Duodenal mucosa (tissue), 2 donors: ENCODE measurements at regions not wholly inside any gene's neighbourhood (a gene's known extent, or its start where the extent isn't known, plus 50 kb on each side); places are given as distances from the start of the nearest gene placed in this dataset.

ENCODE experiments used
- H3K27ac ChIP-seq: one replicate; pipeline ENCODE4 v1.7.0; 2013; ENCODE audit warnings: low read depth, low read length
- H3K27me3 ChIP-seq, 2 donors: one replicate each; pipeline ENCODE4 v1.7.0; 2013; ENCODE audit warnings: low read length in 2 of 2, control low read depth in 1 of 2; ENCODE audit not compliant: insufficient read depth in 2 of 2, control insufficient read depth in 1 of 2
- H3K36me3 ChIP-seq, 2 donors: one replicate each; pipeline ENCODE4 v1.7.0; 2013; ENCODE audit warnings: low read length in 2 of 2, control low read depth in 1 of 2; ENCODE audit not compliant: insufficient read depth in 2 of 2, control insufficient read depth in 1 of 2
- H3K4me1 ChIP-seq, 2 donors: one replicate each; pipeline ENCODE4 v1.7.0; 2013; ENCODE audit warnings: low read length in 2 of 2, control low read depth in 1 of 2; ENCODE audit not compliant: insufficient read depth in 2 of 2, control insufficient read depth in 1 of 2
- H3K4me3 ChIP-seq, 2 donors: one replicate each; pipeline ENCODE4 v1.7.0; 2013; ENCODE audit warnings: low read length in 2 of 2, low read depth in 1 of 2
- H3K9ac ChIP-seq, 2 donors: one replicate each; pipeline ENCODE4 v1.7.0; 2013; ENCODE audit warnings: low read length in 2 of 2, low read depth in 1 of 2
- H3K9me3 ChIP-seq, 2 donors: one replicate each; pipeline ENCODE4 v1.7.0; 2013; ENCODE audit warnings: low read length in 2 of 2, control low read depth in 1 of 2; ENCODE audit not compliant: control insufficient read depth in 1 of 2

DNA sequence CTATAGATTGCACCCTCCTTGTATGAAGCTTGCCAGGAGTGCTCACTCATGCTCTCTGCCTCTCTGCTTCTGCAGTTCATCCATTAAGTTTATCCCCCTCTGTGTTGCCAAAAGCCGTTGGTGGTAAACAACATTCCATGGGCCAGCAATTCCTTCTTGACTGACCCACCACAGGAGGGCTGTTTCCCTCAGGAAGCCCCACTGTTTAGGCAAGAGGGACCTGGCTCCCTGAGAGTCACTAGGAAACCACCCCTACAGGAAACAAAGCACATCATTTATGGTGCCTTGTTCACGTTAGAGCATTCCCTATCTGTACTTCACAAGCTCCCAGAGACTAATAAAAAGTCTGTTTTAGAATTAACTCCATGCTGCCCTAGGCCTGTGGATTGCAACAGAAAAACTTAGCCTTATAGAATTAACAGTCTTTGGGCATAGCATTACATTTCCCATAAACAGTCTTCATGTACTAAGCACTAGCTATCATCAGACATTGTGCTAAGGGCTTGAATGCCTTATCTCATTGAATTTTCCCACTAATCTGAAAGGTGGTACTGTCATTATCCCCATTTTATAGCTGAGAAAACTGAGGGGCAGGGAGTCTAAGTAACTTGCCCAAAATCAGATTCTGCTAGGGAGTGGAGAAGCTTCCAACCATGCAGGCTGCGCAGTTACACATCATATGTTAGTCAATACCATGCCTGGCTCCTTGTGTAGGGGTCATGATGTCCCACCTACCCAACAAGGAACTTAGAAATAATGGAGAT, 149.9 kb downstream of the SHQ1 start:
- H3K4me3 ChIP-seq: no peak overlapping the region
- no peaks in the 10 kb centered on the region for H3K36me3 ChIP-seq
- H3K9me3 ChIP-seq: no peaks in the 10 kb centered on the region
- no peaks in the 10 kb centered on the region for H3K27me3 ChIP-seq
- H3K9ac ChIP-seq: no peak overlapping the region
- no peak overlapping the region for H3K27ac ChIP-seq
- H3K4me1 ChIP-seq: no peaks in the 10 kb centered on the region

GRCh38 chr3:72697717-72698116, 150.5 kb downstream of the SHQ1 start:
- Histone ChIP-seq H3K9ac (no peak overlapping the region), H3K4me1 (no peaks in the 10 kb centered on the region)

DNA sequence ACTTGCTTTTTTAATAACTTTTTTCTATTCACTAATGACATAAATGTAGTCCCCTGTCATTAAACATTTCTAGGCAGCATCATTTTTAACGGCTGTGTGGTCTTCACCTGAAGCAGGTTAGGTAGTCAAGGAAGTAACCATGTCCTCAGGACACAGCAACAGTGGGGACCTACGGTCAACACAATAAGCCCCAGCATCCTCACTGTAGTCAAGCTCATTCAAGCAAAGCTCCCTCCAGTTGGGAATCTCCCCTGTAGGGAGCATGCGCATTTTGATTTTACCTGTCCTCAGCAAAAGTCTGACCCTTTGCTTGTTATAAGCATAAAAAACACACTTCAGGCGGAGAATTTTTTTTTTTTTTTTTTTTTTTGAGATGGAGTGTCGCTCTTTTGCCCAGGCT, 151.4 kb downstream of the SHQ1 start:
- H3K9me3 ChIP-seq: no peaks in the 10 kb centered on the region

More at GRCh38 chr3:72697717-72698116, 150.5 kb downstream of the SHQ1 start:
- Histone ChIP-seq H3K27me3 (no peaks in the 10 kb centered on the region), H3K4me3 (no peak overlapping the region), H3K9me3 (no peaks in the 10 kb centered on the region), H3K36me3 (no peaks in the 10 kb centered on the region), H3K27ac (no peak overlapping the region)

DNA sequence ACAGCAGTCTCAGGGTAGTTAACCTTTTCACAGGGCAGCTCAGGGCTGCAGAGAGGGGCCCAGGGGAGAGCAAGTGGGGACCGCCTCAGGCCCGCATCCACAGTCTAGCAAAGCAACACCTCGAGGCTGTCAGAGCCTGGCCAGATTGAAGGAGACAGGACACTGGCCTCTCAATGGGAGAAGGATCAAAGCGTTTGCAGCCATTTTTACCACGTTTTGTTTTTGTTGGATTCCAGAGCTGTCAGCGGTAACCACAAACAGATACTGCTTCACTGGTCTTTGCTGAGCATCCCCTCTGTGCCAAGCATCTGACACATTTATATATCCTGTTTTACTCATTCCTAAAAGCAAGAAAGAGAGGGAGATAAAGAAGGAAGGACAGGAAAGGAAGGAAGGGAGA, 153.8 kb downstream of the SHQ1 start:
- no peaks in the 10 kb centered on the region for H3K27me3 ChIP-seq
- no peaks in the 10 kb centered on the region for H3K36me3 ChIP-seq

More for the DNA sequence above, 151.4 kb downstream of the SHQ1 start:
- Histone ChIP-seq H3K4me3 (no peak overlapping the region), H3K9ac (no peak overlapping the region), H3K27me3 (no peaks in the 10 kb centered on the region), H3K27ac (no peak overlapping the region), H3K36me3 (no peaks in the 10 kb centered on the region), H3K4me1 (no peaks in the 10 kb centered on the region)

GRCh38 chr3:72692990-72693389, 155.3 kb downstream of the SHQ1 start:
- Histone ChIP-seq H3K4me1 (no peaks in the 10 kb centered on the region), H3K9me3 (no peaks in the 10 kb centered on the region)

More for the DNA sequence above, 153.8 kb downstream of the SHQ1 start:
- Histone ChIP-seq H3K27ac (no peak overlapping the region), H3K9ac (no peak overlapping the region), H3K9me3 (no peaks in the 10 kb centered on the region), H3K4me3 (no peak overlapping the region), H3K4me1 (no peaks in the 10 kb centered on the region)

DNA sequence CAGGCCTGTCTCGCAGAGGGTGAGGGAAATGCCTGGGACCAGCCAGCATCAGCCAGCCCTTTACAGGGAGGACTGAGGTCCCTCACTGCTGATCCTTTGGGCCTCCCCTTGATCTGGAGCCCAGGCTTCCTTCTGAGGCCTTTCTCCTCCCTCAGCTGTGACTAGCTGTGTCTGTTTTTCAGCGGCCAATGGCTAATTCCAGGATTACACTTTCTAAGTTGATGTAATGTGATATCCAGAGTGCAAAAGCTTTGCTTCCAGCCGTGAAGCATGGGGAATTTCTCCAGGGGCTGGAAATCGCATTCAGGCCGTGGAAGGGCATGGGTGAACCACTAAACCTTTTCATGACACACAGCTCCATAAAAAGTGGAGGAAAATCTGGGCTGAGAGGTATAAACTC, 157.6 kb downstream of the SHQ1 start:
- no peaks in the 10 kb centered on the region for H3K36me3 ChIP-seq
- no peaks in the 10 kb centered on the region for H3K9me3 ChIP-seq
- H3K9ac ChIP-seq: no peak overlapping the region
- H3K4me3 ChIP-seq: no peak overlapping the region
- no peaks in the 10 kb centered on the region for H3K4me1 ChIP-seq
- no peaks in the 10 kb centered on the region for H3K27me3 ChIP-seq
- no peak overlapping the region for H3K27ac ChIP-seq

More at GRCh38 chr3:72692990-72693389, 155.3 kb downstream of the SHQ1 start:
- Histone ChIP-seq H3K27me3 (no peaks in the 10 kb centered on the region), H3K27ac (no peak overlapping the region), H3K9ac (no peak overlapping the region), H3K36me3 (no peaks in the 10 kb centered on the region), H3K4me3 (no peak overlapping the region)

DNA sequence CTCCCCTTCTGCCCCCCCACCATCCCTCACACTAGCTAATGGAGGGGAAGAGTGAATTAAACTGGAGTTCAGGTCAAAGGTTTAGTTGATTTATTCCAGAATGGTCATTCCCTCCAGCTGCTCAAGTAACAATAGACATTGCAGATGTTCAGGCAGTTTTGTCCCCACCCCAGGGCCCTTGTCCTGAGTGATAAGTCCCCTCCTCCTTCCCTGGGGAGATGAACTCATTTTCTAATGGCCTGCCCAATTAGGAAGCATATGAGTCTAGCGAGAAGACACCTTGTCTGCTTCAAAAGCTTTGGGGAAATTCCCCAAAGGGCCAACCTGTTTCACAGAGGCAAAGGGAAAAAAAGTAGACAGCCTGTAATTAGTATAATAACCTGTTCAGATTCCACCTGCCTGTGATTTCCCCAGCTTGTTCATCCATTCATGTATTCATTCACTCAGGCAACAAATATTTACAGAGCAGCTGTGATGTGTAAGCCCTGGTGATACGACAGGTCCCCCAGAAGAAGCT, 165.3 kb downstream of the SHQ1 start:
- Histone ChIP-seq H3K4me3 (no peak overlapping the region), H3K27ac (no peak overlapping the region), H3K36me3 (no peaks in the 10 kb centered on the region), H3K9me3 (peaks cover 0 to 5% of the 10 kb centered on the region in 2 donors), H3K4me1 (peaks cover 0 to 5% of the 10 kb centered on the region in 2 donors), H3K27me3 (no peaks in the 10 kb centered on the region), H3K9ac (no peak overlapping the region)

DNA sequence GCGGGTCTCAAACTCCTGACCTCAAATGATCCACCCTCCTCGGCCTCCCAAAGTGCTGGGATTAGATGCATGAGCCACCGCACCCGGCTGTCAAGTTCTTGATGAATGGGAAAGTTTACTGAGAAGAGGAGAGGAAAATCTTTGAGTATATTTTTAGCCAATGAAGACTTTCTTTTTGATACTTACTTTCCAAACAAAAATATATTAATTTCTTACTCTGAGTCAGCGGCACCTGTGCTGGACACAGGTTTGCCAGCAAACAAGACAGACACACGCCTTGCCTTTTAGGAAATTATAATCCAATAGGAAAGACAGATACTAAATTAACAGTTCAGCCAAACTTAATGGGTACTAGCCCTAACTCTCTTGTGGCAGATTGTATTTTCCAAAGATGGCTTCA, 166.6 kb downstream of the SHQ1 start:
- Histone ChIP-seq H3K9me3 (peaks cover 0 to 5% of the 10 kb centered on the region in 2 donors), H3K9ac (no peak overlapping the region), H3K27me3 (no peaks in the 10 kb centered on the region), H3K4me1 (peaks cover 0 to 5% of the 10 kb centered on the region in 2 donors), H3K27ac (no peak overlapping the region), H3K4me3 (no peak overlapping the region), H3K36me3 (no peaks in the 10 kb centered on the region)

GRCh38 chr3:72680766-72681165, 167.5 kb downstream of the SHQ1 start:
- Histone ChIP-seq H3K4me1 (peaks cover 0 to 5% of the 10 kb centered on the region in 2 donors), H3K9me3 (peaks cover 0 to 5% of the 10 kb centered on the region in 2 donors), H3K9ac (no peak overlapping the region), H3K27ac (no peak overlapping the region), H3K4me3 (no peak overlapping the region), H3K36me3 (no peaks in the 10 kb centered on the region), H3K27me3 (no peaks in the 10 kb centered on the region)

DNA sequence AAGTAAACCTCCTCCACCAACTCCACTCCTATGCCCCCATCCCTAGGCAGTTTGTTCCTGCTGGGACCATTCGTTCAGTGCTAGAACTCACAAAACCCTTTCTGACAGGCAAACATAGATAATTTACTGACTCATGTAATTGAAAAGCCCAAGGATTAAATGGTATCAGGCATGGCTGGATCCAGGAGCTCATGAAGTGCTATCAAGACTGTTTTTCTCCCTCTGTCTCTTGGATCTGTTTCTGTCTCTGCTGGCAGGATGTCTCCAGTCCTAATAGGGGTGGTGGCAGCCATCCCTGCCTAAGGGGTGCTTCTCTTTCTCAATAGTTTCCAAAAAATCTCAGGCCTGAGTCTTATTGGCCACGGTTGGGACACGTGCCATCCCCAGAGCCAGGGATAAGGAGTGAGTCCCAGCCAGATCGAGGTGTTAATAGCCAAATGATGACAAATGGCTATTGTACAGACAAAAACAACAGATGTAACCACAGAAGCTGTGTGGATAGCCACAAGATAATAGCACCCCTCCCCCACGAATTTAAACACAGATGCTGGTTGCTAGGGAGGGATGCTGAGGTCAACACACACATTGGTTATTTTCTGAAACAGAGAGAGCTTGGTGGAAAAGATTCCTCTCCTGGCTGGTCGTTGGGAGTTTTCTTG, 168.6 kb downstream of the SHQ1 start:
- no peak overlapping the region for H3K4me3 ChIP-seq
- H3K27ac ChIP-seq: no peak overlapping the region
- no peak overlapping the region for H3K9ac ChIP-seq
- no peaks in the 10 kb centered on the region for H3K36me3 ChIP-seq
- H3K27me3 ChIP-seq: no peaks in the 10 kb centered on the region
- H3K4me1 ChIP-seq: peaks cover 0 to 5% of the 10 kb centered on the region in 2 donors
- peaks cover 3 to 9% of the 10 kb centered on the region in 2 donors for H3K9me3 ChIP-seq
